CD4-positive, alpha-beta T cell treated with Interleukin-17A for 1 hour (primary cell): ENCODE measurements at regions not wholly inside any gene's neighbourhood (a gene's known extent, or its start where the extent isn't known, plus 50 kb on each side); places are given as distances from the start of the nearest gene placed in this dataset.
"Not testable (repeated sequence)": the region's sequence is repeated elsewhere in the genome, so short reads cannot be mapped to it uniquely, and the experiment has no call there.

Experiments used
- DNase-seq: peaks from one replicate; pipeline ENCODE4 v3.0.0-alpha.2; 2020

DNA sequence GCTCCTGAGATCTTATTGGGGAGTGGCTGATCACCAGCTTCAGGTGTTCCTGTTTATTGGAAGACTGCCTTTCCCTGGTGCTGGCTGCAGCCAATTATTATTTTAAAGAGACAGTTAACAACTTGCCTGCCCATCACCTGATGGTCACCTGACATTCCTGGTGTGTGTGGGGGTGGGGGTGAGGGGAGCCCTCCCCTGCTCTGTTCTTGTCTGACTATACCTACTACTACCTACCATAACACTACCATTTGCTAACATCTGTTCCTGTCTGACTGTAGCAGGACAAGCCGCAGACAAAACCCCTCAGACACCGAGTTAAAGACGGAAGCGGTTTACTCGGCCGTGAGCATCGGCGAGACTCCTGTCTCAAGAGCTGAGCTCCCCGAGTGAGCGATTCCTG, 54.9 kb upstream of the NBPF3 start:
- no peak for DNase-seq

DNA sequence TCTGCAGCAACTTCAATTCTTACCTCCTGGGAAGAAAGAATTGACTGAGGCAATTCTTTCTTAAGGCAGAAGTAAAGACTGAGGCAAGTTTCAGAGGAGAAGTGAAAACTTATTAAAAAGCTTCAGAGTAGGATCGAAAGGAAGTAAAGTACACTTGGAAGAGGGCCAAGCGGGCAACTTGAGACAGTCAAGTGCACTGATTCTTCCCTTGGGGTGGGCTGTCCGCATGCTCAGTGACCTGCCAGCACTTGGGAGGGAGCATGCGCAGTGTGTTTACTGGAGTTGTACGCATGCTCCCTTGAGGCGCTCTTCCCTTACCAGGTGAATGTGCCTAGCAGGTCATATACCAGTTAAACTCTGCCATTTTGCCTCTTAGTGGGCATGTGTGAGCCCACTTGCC, 55.3 kb upstream of the NBPF3 start:
- DNase-seq = no peak

DNA sequence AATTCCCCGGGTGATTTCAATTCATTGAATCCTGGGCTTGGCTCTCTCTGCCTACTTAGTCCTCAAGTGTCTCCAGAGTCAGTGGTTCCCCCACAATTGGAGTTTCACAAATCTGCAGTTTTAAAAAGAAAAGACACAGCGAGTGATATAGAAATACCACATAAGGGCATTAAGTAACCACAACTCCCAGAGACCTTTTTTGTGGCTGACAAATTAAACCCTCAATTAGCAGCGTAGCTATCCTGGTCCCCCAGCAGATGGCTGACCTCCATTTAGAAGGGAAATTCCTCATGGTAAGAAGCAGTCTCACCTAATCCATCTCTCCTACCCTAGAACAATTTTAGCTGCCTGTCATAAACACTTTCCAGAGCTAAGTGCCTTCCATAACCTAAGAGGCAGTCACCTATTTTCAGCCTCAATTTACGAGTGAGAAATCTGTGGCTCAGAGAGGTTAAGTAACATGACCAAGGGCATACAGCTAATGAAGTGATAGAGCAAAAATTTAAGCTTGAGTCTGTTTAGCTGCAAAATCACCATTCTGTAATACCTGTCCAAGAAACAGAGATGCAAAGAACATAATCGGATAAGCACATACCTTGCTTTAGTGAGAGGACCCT, 56.0 kb upstream of the NBPF3 start:
- no peak for DNase-seq

DNA sequence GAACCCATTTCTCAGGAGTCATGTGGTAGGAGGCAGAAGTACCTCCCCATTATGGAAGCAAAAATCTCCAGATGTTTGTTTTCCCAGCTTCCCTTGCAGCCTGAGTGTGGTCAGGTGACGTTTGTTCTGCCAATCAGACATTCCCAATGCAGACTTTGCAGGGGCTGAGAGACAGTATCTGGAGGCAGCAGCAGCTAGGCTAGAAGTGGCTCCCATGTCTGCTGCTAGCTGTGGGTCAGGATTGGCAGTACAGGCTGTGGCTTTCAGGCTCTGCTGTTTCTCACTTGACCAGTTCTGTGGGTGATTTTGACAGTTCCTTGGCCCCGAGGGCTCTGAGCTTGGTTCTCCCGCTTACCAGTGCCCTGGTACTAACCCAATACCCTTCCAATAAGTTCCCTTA, 58.6 kb upstream of the NBPF3 start:
- DNase-seq = no peak

DNA sequence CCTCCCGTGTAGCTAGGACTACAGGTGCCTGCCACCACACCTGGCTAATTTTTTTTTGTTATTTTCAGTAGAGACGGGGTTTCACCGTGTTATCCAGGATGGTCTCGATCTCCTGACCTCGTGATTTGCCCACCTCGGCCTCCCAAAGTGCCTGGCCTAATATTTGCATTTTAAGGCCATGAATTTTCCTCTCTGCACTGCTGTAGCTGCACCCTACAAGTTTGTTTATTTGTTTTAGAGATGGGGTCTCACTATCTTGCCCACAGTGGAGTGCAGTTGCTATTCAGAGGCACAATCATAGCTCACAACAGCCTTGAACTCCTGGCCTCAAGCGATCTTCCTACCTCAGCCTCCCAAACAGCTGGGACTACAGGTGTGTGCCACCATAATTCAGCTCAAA, 59.8 kb upstream of the NBPF3 start:
- DNase-seq = not testable (repeated sequence)

DNA sequence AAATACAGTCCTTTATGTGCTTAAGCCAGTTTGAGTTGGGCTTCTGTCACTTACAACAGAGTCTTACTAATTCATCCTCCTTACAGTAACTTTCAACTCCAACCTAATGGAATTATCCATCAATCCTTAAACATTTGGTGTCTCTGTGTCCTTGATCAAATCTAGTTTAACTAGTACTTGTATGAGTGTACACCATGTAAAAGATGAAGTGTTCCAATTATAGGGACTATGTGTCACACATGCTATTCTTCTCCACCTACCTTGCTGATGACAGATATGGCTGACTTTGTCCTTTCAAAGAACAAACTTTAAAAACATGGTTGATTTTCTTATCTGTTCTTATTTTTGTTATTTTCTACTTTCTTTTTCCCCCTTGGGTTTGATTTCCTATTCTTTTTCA, 60.4 kb upstream of the NBPF3 start:
- no peak for DNase-seq

DNA sequence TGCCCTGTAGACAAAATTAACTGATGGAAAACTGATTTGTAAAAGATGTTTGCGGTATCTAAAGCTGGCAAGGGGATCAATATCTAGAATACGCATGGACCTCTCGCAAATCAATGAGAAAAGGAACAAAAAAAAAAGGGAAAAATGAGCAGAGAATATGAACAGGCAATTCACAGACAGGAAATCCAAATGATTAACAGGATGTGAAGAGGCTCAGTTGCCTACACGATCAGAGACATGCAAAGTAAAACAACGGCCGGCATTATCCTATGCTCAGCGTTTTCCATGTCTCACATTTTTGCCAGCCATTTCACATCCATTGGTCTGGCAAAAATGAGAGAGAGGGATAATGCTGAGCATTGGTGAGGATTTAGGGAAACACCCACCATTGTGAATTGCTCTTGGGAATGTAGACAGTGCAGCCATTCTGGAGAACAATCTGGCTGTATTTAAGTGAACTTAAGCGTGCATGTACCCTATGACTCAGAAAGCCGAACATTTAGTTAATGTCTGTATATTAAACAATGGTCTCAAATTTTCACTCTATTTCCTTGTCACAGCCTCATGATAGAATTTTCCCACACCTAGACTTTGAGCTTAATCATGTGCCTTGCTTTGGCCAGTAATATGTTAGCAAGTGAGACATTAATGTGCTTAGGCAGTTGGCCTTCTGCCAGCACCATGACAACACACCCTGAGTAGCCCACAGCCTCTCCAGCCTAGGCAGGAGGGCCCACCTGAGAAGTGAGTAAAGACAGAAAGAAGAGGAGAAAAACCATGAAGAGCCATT, 61.0 kb upstream of the NBPF3 start:
- no peak for DNase-seq

DNA sequence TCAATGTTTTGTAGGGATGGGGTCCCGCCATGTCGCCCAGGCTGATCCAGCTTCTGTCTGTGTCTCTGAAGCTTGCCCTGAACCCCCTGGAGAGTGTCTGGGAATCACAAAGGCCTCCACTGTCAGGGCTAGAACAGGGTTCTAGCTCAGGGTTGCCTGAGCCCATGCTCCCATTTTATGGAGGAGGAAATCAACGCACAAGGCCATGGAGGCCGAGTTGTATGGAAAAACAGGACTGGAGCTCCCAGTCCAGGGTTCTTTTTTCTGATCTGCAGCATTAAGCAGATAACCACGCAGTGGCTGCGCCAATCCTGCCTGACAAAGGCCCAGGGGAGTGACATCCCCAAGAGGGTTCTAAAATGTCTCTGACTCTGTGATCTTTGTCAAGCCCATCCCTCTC, 67.6 kb upstream of the NBPF3 start:
- DNase-seq = no peak

DNA sequence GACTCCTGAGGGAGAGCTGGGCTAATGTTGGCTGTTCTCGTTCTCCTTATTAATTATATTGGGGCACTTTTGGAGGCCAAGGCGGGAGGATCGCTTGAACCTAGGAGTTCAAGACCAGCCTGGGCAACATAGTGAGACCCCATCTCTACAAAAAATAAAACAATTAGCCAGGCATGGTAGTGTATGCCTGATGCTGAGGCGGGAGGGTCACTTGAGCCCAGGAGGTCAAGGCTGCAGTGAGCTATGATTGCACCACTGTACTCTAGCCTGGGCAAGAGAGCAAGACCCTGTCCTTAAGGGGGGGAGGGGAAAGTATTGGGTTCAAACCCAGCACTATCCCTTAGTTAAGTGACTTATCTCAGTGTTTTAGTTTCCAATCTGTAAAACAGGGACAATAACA, 70.0 kb upstream of the NBPF3 start:
- DNase-seq = no peak

DNA sequence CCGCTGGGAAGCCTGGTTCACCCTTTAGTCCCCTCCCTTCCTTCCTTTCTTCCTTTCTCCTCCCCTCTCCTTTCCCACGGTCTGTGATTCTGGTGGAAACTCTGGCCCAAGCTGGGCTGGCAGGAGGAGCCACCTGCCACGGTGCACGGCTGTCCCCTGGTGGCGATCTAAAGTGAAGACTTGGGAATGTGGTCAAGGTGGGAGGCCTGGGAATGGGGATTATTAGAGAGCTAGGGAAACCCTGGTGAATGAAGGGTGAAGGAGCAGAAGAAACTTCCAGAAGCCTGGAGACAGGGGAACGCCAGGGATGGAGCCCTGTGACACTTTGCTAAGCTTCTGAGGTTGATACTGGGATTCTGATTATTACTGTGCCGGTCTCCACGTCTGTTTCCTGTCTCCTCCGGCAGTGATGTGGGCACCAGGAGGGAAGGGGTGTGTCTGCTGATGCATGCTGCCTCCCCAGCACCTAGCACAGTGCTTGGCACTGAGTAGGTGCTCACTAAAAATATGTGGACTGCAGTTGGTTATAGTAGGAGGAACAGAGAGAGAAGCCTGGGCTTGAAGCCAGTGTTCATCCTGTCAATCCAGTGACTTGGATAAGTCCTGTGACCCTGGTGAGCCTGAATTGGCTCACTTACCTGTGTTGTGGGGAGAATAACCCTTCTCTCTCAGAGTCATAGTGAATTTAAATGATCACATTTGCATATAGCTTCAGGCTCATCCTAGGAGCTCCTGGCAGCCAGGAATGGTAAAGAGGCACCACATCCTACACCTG, 71.2 kb upstream of the NBPF3 start:
- DNase-seq = peak; percentile 67

DNA sequence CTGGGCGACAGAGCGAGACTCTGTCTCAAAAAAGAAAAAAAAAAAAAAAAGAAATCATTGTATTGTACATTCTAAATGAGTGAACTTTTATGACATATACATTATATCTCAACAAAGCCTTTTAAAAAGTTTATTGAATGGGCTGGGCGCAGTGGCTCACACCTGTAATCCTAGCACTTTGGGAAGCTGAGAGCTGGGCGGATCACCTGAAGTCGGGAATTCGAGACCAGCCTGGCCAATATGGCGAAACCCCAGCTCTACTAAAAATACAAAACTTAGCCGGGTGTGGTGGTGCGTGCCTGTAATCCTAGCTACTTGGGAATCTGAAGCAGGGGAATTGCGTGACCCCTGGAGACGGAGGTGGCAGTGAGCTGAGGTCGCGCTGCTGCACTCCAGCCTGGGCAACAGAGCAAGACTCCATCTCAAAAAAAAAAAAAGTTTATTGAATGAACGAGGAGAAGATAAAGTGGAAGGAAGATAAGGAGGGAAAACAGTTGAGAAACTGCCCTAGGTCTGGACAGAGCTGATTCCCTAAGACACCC, 71.9 kb upstream of the NBPF3 start:
- not testable (repeated sequence) for DNase-seq

DNA sequence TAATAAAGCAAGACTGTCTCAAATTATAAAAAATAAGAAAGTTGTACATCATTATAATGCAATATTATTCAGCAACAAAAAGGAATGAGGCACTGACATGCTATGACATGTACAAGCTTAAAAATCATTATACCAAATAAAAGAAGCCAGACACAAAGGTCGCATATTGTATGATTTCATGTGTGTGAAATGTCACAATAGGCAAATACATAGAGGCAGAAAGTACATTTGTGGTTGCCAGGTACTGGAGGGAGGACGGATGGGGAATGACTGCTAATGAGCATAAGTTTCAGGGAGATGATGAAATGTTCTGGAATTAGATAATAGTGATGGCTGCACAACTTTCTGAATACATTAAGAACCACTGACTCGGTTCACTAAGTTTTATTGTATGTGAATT, 73.6 kb upstream of the NBPF3 start:
- no peak for DNase-seq

DNA sequence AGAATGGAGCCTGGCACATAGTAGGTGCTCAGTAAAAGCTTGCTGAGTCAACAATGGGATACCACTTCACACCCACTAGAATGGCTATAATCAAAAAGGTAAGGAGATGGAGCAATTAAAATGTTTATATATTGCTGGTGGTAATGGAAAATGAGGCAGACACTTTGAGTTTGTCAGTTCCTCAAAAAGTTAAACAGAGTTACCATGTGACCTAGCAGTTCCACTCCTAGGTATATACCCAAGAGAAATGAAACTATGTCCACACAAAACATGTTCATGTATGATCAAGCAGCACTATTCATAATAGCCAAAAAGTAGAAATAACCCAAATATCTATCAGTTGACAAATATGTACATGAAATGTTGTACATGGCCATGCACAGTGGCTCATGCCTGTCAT, 74.8 kb upstream of the ECE1 start:
- DNase-seq = no peak

DNA sequence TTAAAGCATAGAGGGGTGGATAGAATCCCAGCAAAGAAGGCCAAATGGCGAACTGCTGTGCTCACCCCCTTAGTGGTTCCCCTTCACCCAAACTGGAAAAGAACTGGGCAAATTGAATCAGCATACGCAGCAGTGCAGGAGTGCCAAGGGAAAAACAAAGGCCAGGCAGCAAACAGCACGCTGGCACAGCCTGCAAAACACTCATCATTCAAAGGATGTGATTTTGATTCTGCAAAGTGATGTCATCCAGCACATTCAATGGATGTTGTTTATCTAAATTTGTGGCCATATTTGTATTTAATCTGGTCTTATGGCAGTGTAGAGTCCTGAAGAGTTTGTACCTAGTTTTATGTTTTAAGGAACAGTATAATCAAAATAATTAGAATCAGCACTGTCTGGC, 71.8 kb upstream of the ECE1 start:
- no peak for DNase-seq

DNA sequence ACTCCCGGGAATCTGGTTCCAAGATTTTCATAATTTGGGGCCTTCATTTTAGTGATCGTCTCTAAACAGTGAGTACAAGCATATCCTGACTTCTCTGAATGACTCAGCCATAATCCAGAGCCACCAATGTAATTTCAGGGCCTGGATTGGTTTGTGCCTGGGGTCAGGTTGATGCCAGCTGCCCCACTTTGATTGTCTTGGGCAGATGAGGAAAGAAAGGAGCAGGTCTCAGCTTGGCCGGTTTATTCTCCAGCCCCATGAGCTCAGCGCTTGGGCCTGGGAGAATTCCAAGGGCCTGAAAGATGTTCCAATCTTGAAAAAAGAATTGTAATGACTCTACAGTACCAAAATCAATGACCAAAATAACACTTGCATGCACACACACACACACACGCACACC, 71.2 kb upstream of the ECE1 start:
- DNase-seq = no peak

DNA sequence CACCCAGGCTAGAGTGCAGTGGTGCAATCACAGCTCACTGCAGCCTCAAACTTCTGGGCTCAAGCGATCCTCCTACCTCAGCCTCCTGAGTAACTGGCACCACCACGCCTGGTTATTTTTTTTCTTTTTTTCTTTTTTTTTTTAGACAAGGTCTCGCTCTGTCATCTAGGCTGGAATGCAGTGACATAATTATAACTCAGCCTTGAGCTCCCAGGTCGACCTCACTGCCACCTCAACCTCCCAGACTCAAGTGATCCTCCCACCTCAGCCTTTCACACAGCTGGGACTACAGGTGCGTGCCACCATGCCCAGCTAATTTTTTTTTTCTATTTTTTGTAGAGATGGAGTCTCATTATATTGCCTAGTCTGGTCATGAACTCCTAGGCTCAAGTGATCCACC, 66.9 kb upstream of the ECE1 start:
- no peak for DNase-seq

DNA sequence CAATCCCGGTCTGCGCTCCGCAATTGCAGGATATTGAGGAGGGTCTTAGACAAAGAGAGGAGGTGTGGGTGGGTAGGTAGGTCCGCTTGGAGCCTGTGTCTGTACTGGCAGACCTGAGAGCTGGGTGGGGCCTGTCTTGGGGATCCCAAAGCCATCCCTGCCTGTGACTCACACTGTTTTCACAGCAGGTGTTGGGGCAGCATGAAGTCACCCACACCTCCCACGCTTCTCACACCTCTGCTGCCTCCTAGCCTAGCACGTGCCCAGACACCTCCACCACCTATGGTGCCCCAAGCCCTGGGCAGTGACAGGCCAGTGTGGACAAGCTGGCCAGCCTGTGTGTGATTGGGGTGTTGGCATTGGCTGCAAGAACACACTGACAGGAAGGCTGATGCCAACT, 65.7 kb upstream of the ECE1 start:
- DNase-seq = no peak

DNA sequence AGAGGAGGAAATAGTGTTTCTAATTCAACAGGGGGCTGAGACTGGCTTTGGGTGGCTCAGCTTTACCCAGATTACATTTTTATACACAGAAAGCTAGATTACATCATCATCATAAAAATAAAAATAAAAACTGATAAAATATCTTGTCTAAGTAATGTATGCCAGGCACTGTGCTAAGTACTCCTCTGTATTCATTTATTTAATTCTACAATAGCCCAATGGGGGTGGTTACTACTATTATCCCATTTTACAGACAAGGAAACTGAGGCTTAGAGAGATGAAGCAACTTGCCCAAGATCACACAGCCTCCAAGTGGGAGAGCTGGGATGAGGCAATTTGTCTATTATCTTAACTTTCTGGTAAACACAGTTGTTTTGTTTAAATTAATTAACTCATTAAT, 62.3 kb upstream of the ECE1 start:
- no peak for DNase-seq

DNA sequence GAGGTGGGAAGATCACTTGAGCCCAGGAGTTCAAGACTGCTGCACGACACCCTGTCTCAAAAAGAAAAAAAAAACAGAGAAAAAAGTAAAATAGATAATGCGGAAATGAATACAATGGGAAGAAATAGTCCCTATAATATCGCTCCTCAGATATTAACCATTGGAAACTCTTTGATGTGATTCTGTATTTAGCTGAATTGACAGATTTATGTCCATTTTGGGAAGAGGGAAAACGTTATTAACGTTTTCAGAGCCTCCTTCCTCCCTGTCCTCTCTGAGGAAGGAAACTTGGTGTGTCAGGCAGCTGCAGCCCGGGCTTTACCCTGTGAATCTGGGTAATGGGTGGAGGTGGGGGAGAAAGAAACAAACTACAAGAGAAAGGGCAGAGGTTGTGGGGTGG, 61.6 kb upstream of the ECE1 start:
- DNase-seq = no peak

DNA sequence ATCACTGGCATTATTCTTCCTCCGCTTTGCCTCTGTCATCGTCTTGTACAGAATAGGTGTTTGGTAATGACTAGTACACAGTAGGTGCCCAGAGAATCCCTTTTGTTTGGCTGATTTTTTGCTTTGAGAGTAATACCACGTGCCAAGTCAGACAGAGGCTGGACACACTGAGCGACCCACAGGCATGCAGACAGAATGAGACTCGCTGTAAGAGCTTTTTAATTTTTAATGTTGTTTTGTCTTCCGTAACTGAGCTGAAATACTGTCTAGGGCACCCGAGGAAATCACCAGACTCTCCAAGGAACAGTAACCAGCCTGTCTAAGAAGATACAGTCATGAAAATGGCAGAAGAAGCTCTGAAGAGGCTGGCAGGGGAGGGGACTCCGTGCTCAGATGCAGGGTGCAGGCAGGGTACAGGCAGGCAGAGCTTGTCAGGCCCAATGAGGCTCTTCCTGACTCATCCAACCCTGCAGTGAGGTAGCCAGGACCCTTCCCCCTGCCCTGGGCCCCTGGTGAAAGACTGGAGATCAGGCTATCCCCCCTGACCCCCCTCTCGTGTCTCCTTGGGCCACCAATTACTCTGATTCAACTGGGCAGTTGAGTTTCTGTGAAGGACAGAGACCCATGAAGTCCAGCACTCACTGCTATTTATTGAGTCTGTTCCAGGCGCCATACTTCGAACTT, 60.1 kb upstream of the ECE1 start:
- DNase-seq = no peak

DNA sequence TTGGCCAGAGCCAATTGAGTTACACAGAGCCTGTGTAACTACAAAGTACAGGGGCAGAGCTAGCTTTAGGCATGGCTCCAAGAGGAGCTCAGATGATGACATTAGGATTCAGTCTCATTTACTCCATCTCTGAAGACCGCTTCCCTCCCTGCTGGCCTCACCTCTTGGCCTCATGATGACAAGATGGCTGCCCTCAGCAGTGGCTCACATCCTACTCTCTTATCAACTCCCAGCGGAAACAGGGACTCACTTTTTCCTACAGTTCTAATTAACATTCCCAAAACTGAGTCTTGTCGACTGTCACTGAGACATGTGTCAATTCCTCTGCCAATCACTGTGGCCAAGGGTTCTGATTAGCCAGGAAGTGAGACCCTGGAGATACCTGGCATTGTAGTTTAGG, 59.4 kb upstream of the ECE1 start:
- no peak for DNase-seq

DNA sequence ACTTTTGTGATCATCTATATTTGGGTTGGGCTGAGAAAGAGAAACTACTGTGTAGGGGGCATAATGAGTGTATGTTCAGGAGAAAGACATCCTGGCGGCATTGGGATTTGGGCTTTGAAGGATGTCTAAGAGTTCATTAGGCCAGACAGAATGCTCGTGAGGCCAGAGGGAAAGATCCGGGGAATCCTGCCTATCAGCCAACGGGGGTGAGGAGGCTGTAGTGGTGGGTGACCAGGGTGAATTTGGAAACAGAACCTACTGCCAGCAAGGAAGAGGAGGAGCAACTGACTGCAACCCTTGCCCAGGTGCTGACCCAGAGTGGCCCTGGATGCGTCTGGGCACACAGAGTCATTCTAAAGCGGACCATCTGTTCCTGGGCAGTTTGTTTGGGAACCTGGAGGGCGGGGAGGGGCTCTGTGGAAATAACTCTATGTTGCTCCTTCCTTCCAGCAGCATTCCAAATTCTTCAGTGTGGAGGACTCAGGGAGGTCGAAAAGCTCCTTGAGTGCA, 56.9 kb upstream of the ECE1 start:
- DNase-seq = no peak
